ENCODE measurements at regions not wholly inside any gene's neighbourhood (a gene's known extent, or its start where the extent isn't known, plus 50 kb on each side); places are given as distances from the start of the nearest gene placed in this dataset.

GRCh38 chr10:2460812-2461211, 606.5 kb upstream of the PFKP start:
- DNase-seq = no peak
- Histone ChIP-seq H3K27ac (no peak overlapping the region), H3K36me3 (no peaks in the 10 kb centered on the region), H3K4me3 (no peak overlapping the region), H3K27me3 (no peaks in the 10 kb centered on the region), H3K9me3 (peaks cover 0 to 6% of the 10 kb centered on the region in 2 donors), H3K4me1 (no peaks in the 10 kb centered on the region)
- intact Hi-C loops (cut with DNase I) = no loop called here
- TF ChIP-seq, protein P1, sequence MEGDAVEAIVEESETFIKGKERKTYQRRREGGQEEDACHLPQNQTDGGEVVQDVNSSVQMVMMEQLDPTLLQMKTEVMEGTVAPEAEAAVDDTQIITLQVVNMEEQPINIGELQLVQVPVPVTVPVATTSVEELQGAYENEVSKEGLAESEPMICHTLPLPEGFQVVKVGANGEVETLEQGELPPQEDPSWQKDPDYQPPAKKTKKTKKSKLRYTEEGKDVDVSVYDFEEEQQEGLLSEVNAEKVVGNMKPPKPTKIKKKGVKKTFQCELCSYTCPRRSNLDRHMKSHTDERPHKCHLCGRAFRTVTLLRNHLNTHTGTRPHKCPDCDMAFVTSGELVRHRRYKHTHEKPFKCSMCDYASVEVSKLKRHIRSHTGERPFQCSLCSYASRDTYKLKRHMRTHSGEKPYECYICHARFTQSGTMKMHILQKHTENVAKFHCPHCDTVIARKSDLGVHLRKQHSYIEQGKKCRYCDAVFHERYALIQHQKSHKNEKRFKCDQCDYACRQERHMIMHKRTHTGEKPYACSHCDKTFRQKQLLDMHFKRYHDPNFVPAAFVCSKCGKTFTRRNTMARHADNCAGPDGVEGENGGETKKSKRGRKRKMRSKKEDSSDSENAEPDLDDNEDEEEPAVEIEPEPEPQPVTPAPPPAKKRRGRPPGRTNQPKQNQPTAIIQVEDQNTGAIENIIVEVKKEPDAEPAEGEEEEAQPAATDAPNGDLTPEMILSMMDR (IDR thresholded peaks at IDR 0.05) = no peak
- ATAC-seq = no peak

GRCh38 chr10:2459713-2460112, 607.6 kb upstream of the PFKP start:
- intact Hi-C loops (cut with DNase I) = no loop called here
- ATAC-seq (no peak), DNase-seq (no peak)
- no peaks in the 10 kb centered on the region for H3K9me3 ChIP-seq
- no peaks in the 10 kb centered on the region for H3K27me3 ChIP-seq
- no peaks in the 10 kb centered on the region for H3K4me1 ChIP-seq
- TF ChIP-seq, protein P1 (IDR thresholded peaks at IDR 0.05) = no peak
- no peak overlapping the region for H3K4me3 ChIP-seq
- H3K27ac ChIP-seq = no peak overlapping the region
- H3K36me3 ChIP-seq = no peaks in the 10 kb centered on the region

DNA sequence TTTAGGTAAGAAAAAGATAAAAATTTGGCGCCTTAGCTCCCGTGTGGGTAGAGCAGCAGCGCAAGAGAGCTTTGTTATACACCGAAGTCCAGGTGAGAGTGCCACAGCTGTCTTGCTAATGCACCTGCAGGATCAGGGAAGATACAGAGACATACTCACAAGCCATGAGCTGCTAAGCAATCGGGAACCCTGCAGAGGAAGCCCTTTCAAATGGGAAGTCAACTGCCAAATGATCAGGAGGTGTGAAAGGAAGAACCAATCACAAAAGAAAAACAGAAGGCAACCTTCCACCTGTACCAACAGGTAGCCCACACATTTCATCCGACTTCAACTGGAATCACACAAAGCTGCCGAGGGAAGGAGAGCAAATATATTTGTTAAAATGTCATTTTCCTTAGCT, 610.5 kb upstream of the PFKP start:
- Histone ChIP-seq H3K36me3 (no peaks in the 10 kb centered on the region), H3K27ac (no peak overlapping the region), H3K9me3 (no peaks in the 10 kb centered on the region), H3K4me1 (no peaks in the 10 kb centered on the region), H3K27me3 (no peaks in the 10 kb centered on the region), H3K4me3 (no peak overlapping the region)
- intact Hi-C loops (cut with DNase I) = no loop called here
- TF ChIP-seq, protein P1 (IDR thresholded peaks at IDR 0.05) = no peak
- DNase-seq (no peak), ATAC-seq (no peak)

DNA sequence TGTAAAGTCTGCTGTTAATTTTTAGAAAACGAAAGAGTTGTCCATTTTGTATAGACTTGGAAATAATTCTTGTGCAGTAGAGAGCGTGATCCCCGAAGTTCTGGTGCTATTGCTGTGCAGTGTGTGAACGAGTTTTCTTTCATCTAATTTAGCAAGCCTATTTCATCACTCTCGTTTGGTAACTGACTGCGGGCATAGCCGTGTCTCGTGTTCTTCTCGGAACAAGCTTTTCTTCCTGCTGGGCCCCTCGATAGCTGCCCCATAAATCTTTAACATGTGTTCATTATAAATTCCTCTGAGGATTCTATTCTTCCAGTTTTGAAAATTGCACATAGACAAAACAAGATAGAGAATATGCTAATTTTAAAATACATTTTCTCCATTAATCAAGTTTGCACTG, 622.0 kb upstream of the PFKP start:
- no peak overlapping the region for H3K27ac ChIP-seq
- H3K9me3 ChIP-seq = peaks cover 0 to 2% of the 10 kb centered on the region in 2 donors
- no peak for DNase-seq
- TF ChIP-seq, protein P1 (IDR thresholded peaks at IDR 0.05) = no peak
- H3K27me3 ChIP-seq = no peaks in the 10 kb centered on the region
- H3K36me3 ChIP-seq = no peaks in the 10 kb centered on the region
- no peaks in the 10 kb centered on the region for H3K4me1 ChIP-seq
- intact Hi-C loops (cut with DNase I) = no loop called here
- no peak for ATAC-seq
- H3K4me3 ChIP-seq = no peak overlapping the region

DNA sequence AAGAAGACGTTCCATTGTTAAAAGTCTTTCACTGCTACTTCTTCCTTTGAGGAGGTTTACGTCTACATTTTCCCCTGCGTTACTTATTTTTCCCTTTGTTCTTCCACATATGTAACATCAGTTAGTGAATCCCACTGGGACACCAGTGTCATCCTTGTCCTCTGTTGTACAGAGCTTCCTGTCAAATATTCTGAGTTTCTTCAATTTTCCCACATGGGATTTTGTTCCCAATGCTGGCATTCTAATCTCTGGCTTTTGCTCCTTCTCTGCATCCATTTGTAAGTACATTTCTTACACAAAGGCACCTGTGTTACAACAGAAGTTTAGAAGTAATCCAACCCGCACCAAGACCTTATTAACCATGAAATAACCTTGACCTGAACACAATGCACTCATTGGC, 627.4 kb upstream of the PFKP start:
- intact Hi-C loops (cut with DNase I) = no loop called here
- H3K9me3 ChIP-seq = no peaks in the 10 kb centered on the region

More for the DNA sequence above, 627.4 kb upstream of the PFKP start:
- Histone ChIP-seq H3K27ac (no peak overlapping the region), H3K4me1 (no peaks in the 10 kb centered on the region), H3K27me3 (no peaks in the 10 kb centered on the region), H3K4me3 (no peak overlapping the region), H3K36me3 (no peaks in the 10 kb centered on the region)
- no peak for DNase-seq
- no peak for ATAC-seq
- TF ChIP-seq, protein P1 (IDR thresholded peaks at IDR 0.05) = no peak
